ENCODE measurements at regions not wholly inside any gene's neighbourhood (a gene's known extent, or its start where the extent isn't known, plus 50 kb on each side); places are given as distances from the start of the nearest gene placed in this dataset.
"Not testable (repeated sequence)": the region's sequence is repeated elsewhere in the genome, so short reads cannot be mapped to it uniquely, and the experiment has no call there.

- H3K27me3 Mint-ChIP-seq, result peaks cover 5 to 20% of the 10 kb centered on the region in 2 donors
- Histone ChIP-seq H3K4me3 (ENCODE audit: low read length in 2 of 2) (no peak overlapping the region), H3K4me1 (ENCODE audit: insufficient read depth, low read length) (no peaks in the 10 kb centered on the region), H3K27ac (ENCODE audit: low read depth, low read length) (no peak overlapping the region), H3K36me3 (ENCODE audit: insufficient read depth, low read length) (no peaks in the 10 kb centered on the region), H3K9me3 (ENCODE audit: control insufficient read depth in 1 of 2, low read length in 2 of 2) (no peaks in the 10 kb centered on the region), H3K27me3 (ENCODE audit: insufficient read depth, low read length) (peaks cover 5% of the 10 kb centered on the region)
- H3K4me1 Mint-ChIP-seq, result no peaks in the 10 kb centered on the region
- CTCF ChIA-PET (ENCODE audit: partially characterized antibody), result no interaction called here
- H3K27ac Mint-ChIP-seq, result no peak overlapping the region
- H3K9me3 Mint-ChIP-seq, result peaks cover 0 to 10% (median 0%) of the 10 kb centered on the region in 8 donors
- no peak for DNase-seq
- POLR2A ChIA-PET (ENCODE audit: partially characterized antibody), result no interaction called here
- H3K36me3 Mint-ChIP-seq, result no peaks in the 10 kb centered on the region
- H3K4me3 Mint-ChIP-seq, result no peak overlapping the region
- intact Hi-C loops (cut with micrococcal nuclease), result no loop called here
These were observed 468.0 kb downstream of the PREX1 start for GRCh38 chr20:48359692-48360341.

- H3K4me1 Mint-ChIP-seq; POLR2A ChIA-PET (ENCODE audit: partially characterized antibody); H3K9me3 ChIP-seq (ENCODE audit: control insufficient read depth in 1 of 2, low read length in 2 of 2); H3K4me3 Mint-ChIP-seq; H3K36me3 Mint-ChIP-seq; H3K27ac ChIP-seq (ENCODE audit: low read depth, low read length); H3K36me3 ChIP-seq (ENCODE audit: insufficient read depth, low read length); CTCF ChIA-PET (ENCODE audit: partially characterized antibody); H3K27me3 ChIP-seq (ENCODE audit: insufficient read depth, low read length); H3K4me1 ChIP-seq (ENCODE audit: insufficient read depth, low read length); H3K4me3 ChIP-seq (ENCODE audit: low read length in 2 of 2); DNase-seq; H3K9me3 Mint-ChIP-seq; intact Hi-C loops (cut with micrococcal nuclease); H3K27ac Mint-ChIP-seq: not testable (repeated sequence)
- H3K27me3 Mint-ChIP-seq, result peaks cover 5 to 15% of the 10 kb centered on the region in 2 donors
These were observed 468.8 kb downstream of the PREX1 start for GRCh38 chr20:48359055-48359390.

- no peaks in the 10 kb centered on the region for H3K4me1 ChIP-seq (ENCODE audit: insufficient read depth, low read length)
- H3K27ac ChIP-seq (ENCODE audit: low read depth, low read length), result no peak overlapping the region
- H3K4me3 ChIP-seq (ENCODE audit: low read length in 2 of 2), result no peak overlapping the region
- no peak for DNase-seq
- H3K27me3 ChIP-seq (ENCODE audit: insufficient read depth, low read length), result peaks cover 5% of the 10 kb centered on the region
- intact Hi-C loops (cut with micrococcal nuclease), result no loop called here
- H3K4me3 Mint-ChIP-seq, result no peak overlapping the region
- POLR2A ChIA-PET (ENCODE audit: partially characterized antibody), result no interaction called here
- H3K36me3 Mint-ChIP-seq, result no peaks in the 10 kb centered on the region
- no peaks in the 10 kb centered on the region for H3K36me3 ChIP-seq (ENCODE audit: insufficient read depth, low read length)
- CTCF ChIA-PET (ENCODE audit: partially characterized antibody), result no interaction called here
- H3K27me3 Mint-ChIP-seq, result peaks cover 5 to 14% of the 10 kb centered on the region in 2 donors
- H3K9me3 Mint-ChIP-seq, result peaks cover 0 to 14% (median 4%) of the 10 kb centered on the region in 8 donors
- peak overlapping the region in 1 of 7 donors; percentile 48 for H3K27ac Mint-ChIP-seq
- no peaks in the 10 kb centered on the region for H3K9me3 ChIP-seq (ENCODE audit: control insufficient read depth in 1 of 2, low read length in 2 of 2)
- no peaks in the 10 kb centered on the region for H3K4me1 Mint-ChIP-seq
These were observed 469.4 kb downstream of the PREX1 start for GRCh38 chr20:48358176-48359054.

DNA sequence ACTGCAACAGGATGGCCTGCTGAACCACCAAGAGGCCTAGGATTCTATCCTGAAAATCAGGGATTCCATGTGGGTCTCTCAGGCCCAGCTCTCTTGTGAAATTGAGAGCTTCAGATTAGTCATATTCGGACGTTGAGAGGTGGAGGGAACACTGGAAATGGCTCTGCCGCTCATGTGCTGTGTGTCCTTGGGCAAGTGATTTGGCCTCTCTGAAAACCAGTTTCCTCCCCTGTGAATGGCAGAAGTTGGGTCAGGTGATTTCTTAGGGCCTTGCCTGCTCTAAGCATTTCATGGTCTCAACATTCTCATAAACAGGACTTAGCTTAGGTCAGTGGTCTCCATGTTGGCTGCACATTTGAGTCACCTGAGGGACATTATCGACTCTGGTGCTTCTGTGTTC lies 470.1 kb downstream of the PREX1 start:
- H3K27ac ChIP-seq (ENCODE audit: low read depth, low read length), result no peak overlapping the region
- no peak for DNase-seq
- peaks cover 7 to 14% of the 10 kb centered on the region in 2 donors for H3K27me3 Mint-ChIP-seq
- H3K9me3 ChIP-seq (ENCODE audit: control insufficient read depth in 1 of 2, low read length in 2 of 2), result no peaks in the 10 kb centered on the region
- H3K27me3 ChIP-seq (ENCODE audit: insufficient read depth, low read length), result peaks cover 5% of the 10 kb centered on the region
- H3K36me3 ChIP-seq (ENCODE audit: insufficient read depth, low read length), result no peaks in the 10 kb centered on the region
- H3K4me3 ChIP-seq (ENCODE audit: low read length in 2 of 2), result no peak overlapping the region
- no peaks in the 10 kb centered on the region for H3K36me3 Mint-ChIP-seq
- H3K9me3 Mint-ChIP-seq, result peaks cover 0 to 14% (median 5%) of the 10 kb centered on the region in 8 donors
- H3K27ac Mint-ChIP-seq, result no peak overlapping the region
- H3K4me1 ChIP-seq (ENCODE audit: insufficient read depth, low read length), result no peaks in the 10 kb centered on the region
- intact Hi-C loops (cut with micrococcal nuclease), result no loop called here
- ChIA-PET CTCF (ENCODE audit: partially characterized antibody) (no interaction called here), POLR2A (ENCODE audit: partially characterized antibody) (no interaction called here)
- H3K4me3 Mint-ChIP-seq, result no peak overlapping the region
- no peaks in the 10 kb centered on the region for H3K4me1 Mint-ChIP-seq

DNA sequence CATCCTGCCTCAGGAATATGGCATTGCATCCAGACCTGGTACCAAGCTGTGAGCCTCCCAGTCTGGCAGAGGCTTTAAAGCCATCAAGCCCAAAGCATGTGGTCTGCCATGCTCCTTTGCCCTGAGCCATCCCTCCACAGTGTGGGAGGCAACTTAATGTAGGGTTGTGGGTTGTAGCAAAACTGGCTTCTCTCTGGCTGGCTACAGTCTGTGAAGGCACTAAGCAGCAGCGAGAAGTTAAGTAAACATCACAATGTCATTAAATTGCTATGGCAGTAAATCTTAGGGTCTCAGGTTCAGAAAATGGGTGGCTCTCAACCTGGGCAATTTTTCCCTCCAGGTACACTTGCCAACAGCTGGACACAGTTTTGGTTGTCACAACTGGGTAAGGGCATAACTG lies 472.9 kb downstream of the PREX1 start:
- no peak overlapping the region for H3K4me3 ChIP-seq (ENCODE audit: low read length in 2 of 2)
- no peaks in the 10 kb centered on the region for H3K36me3 ChIP-seq (ENCODE audit: insufficient read depth, low read length)
- Mint-ChIP-seq H3K4me1 (no peaks in the 10 kb centered on the region), H3K36me3 (no peaks in the 10 kb centered on the region), H3K27ac (no peak overlapping the region), H3K27me3 (peaks cover 11 to 16% of the 10 kb centered on the region in 2 donors), H3K4me3 (no peak overlapping the region), H3K9me3 (peaks cover 0 to 14% (median 6%) of the 10 kb centered on the region in 8 donors)
- CTCF ChIA-PET (ENCODE audit: partially characterized antibody), result no interaction called here
- H3K9me3 ChIP-seq (ENCODE audit: control insufficient read depth in 1 of 2, low read length in 2 of 2), result no peaks in the 10 kb centered on the region
- H3K27ac ChIP-seq (ENCODE audit: low read depth, low read length), result no peak overlapping the region
- no peak for DNase-seq
- no peaks in the 10 kb centered on the region for H3K27me3 ChIP-seq (ENCODE audit: insufficient read depth, low read length)
- no peaks in the 10 kb centered on the region for H3K4me1 ChIP-seq (ENCODE audit: insufficient read depth, low read length)
- intact Hi-C loops (cut with micrococcal nuclease), result no loop called here
- POLR2A ChIA-PET (ENCODE audit: partially characterized antibody), result no interaction called here

DNA sequence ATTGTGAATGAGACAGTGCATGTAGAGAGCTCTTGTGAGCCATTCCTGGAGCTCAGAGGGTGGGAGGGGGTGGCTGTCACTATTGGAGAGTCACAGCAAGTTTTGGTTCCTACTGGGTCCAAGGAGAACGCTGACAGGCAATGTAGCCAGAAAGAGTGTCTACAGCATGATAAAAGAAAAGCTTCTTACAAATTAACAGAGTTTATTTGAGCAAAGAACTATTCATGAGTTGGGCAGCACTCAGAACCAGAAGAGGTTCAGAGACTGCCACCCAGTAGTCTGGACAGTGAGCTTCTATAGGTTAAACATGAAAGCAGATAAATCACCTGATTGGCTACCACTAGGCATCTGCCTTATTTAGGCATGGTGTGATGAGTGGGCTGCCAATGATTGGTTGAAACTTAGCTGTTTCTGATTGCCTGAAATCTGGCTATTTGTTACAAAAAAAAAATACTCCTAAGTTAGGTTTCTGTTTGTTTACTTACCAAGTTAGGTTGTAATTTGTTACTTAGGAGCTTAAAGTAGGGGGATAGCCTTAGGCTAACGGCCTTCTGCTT lies 473.4 kb downstream of the PREX1 start:
- H3K4me1 Mint-ChIP-seq, result no peaks in the 10 kb centered on the region
- no peak overlapping the region for H3K27ac ChIP-seq (ENCODE audit: low read depth, low read length)
- H3K27ac Mint-ChIP-seq, result no peak overlapping the region
- ChIA-PET CTCF (ENCODE audit: partially characterized antibody) (no interaction called here), POLR2A (ENCODE audit: partially characterized antibody) (no interaction called here)
- no peaks in the 10 kb centered on the region for H3K36me3 ChIP-seq (ENCODE audit: insufficient read depth, low read length)
- H3K9me3 Mint-ChIP-seq, result peaks cover 0 to 14% (median 6%) of the 10 kb centered on the region in 8 donors
- H3K4me3 ChIP-seq (ENCODE audit: low read length in 2 of 2), result no peak overlapping the region
- H3K27me3 Mint-ChIP-seq, result peaks cover 8 to 16% of the 10 kb centered on the region in 2 donors
- no peak overlapping the region for H3K4me3 Mint-ChIP-seq
- intact Hi-C loops (cut with micrococcal nuclease), result no loop called here
- H3K9me3 ChIP-seq (ENCODE audit: control insufficient read depth in 1 of 2, low read length in 2 of 2), result no peaks in the 10 kb centered on the region
- H3K4me1 ChIP-seq (ENCODE audit: insufficient read depth, low read length), result no peaks in the 10 kb centered on the region
- H3K27me3 ChIP-seq (ENCODE audit: insufficient read depth, low read length), result no peaks in the 10 kb centered on the region
- no peaks in the 10 kb centered on the region for H3K36me3 Mint-ChIP-seq
- no peak for DNase-seq

- H3K27me3 ChIP-seq (ENCODE audit: insufficient read depth, low read length), result no peaks in the 10 kb centered on the region
- no peaks in the 10 kb centered on the region for H3K36me3 ChIP-seq (ENCODE audit: insufficient read depth, low read length)
- H3K27ac ChIP-seq (ENCODE audit: low read depth, low read length), result no peak overlapping the region
- Mint-ChIP-seq H3K27me3 (peaks cover 7 to 12% of the 10 kb centered on the region in 2 donors), H3K9me3 (peaks cover 0 to 14% (median 6%) of the 10 kb centered on the region in 8 donors), H3K4me1 (no peaks in the 10 kb centered on the region), H3K36me3 (no peaks in the 10 kb centered on the region), H3K27ac (peak overlapping the region in 1 of 7 donors; percentile 14), H3K4me3 (no peak overlapping the region)
- no peaks in the 10 kb centered on the region for H3K9me3 ChIP-seq (ENCODE audit: control insufficient read depth in 1 of 2, low read length in 2 of 2)
- intact Hi-C loops (cut with micrococcal nuclease), result no loop called here
- no peak for DNase-seq
- no peaks in the 10 kb centered on the region for H3K4me1 ChIP-seq (ENCODE audit: insufficient read depth, low read length)
- POLR2A ChIA-PET (ENCODE audit: partially characterized antibody), result no interaction called here
- H3K4me3 ChIP-seq (ENCODE audit: low read length in 2 of 2), result no peak overlapping the region
- CTCF ChIA-PET (ENCODE audit: partially characterized antibody), result no interaction called here
These were observed 475.2 kb downstream of the PREX1 start for GRCh38 chr20:48352628-48353027.
